HG02970 (cell line): ENCODE measurements at regions not wholly inside any gene's neighbourhood (a gene's known extent, or its start where the extent isn't known, plus 50 kb on each side); places are given as distances from the start of the nearest gene placed in this dataset.
"Not testable (repeated sequence)": the region's sequence is repeated elsewhere in the genome, so short reads cannot be mapped to it uniquely, and the experiment has no call there.

Experiments
- ATAC-seq: cut with Tn5 transposase; IDR thresholded peaks from one replicate; pipeline ENCODE4 v1.9.1; 2021; ENCODE audit warnings: mild to moderate bottlenecking, moderate library complexity, moderate number of reproducible peaks; ENCODE audit not compliant: unreplicated experiment, low FRiP score

DNA sequence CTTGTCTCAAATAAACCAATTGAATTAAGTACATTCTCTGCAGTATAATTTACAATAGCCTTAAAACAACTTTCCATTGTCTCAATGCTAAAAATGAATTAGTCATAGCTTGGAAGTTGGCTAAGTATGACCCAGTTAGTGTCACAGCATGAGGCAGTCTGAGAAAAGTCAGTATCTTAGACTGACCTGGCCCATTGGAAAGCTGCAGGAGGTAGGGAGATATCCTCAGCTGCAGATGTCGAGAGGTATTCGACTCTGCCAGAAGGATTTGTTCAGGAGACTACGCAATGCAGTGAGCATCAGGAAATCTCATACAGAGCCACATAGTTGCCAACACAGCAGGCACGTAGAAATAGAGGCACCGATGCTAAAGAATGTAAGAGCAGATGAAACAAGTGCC lies 350.9 kb upstream of the NRSN1 start:
- ATAC-seq: no peak

DNA sequence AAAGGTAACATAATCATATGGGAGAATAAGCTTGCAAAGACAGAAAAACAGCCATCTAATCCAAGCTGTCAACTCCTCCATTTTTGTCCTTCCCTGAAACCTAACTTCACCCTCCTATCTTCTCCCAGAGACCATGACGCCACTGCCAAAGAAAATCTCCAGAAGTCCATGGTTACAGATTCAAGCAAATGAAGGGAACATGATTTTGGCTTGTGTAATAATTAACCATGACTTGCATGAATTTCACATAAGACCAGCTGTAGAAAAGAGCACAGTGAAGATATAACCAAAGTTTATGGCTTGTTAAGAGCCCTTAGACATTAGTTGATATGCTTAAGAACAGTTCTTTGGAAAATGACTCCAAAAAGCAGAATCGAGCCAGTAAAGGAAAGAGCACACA lies 342.1 kb upstream of the NRSN1 start:
- no peak for ATAC-seq

GRCh38 chr6:23784301-23784919 lies 341.6 kb upstream of the NRSN1 start:
- no peak for ATAC-seq

GRCh38 chr6:23790756-23791155 lies 335.3 kb upstream of the NRSN1 start:
- ATAC-seq: no peak

DNA sequence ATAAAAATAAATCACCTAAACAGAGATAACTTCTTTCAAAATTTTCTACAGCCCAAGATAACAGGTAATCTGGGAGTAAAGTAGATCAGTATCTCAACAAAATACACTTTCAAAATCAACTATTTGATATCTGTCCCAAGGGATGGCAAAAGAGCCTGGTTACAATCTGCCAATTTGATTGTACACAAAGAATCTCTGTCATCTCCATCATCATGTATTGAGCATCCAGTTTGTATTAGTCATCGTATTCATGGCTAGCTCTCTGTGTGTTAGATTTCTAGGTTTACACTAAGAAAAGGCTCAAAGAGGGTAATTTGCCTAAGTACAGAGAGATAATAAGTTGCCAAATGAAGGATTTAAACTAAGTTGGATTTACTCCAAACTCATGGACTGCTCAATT lies 329.0 kb upstream of the NRSN1 start:
- ATAC-seq: no peak

DNA sequence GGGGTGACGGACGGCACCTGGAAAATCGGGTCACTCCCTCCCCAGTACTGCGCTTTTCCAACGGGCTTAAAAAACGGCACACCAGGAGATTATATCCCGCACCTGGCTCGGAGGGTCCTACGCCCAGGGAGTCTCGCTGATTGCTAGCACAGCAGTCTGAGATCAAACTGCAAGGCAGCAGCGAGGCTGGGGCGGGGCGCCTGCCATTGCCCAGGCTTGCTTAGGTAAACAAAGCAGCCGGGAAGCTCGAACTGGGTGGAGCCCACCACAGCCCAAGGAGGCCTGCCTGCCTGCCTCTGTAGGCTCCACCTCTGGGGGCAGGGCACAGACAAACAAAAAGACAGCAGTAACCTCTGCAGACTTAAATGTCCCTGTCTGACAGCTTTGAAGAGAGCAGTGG lies 321.7 kb upstream of the NRSN1 start:
- ATAC-seq: not testable (repeated sequence)

DNA sequence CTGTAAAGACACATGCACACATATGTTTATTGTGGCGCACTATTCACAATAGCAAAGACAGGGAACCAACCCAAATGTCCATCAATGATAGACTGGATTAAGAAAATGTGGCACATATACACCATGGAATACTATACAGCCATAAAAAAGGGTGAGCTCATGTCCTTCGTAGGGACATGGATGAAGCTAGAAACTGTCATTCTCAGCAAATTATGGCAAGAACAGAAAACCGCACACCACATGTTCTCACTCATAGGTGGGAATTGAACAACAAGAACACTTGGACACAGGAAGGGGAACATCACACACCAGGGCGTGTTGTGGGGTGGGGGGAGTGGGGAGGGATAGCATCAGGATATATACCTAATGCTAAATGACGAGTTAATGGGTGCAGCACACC lies 304.9 kb upstream of the NRSN1 start:
- ATAC-seq: not testable (repeated sequence)

DNA sequence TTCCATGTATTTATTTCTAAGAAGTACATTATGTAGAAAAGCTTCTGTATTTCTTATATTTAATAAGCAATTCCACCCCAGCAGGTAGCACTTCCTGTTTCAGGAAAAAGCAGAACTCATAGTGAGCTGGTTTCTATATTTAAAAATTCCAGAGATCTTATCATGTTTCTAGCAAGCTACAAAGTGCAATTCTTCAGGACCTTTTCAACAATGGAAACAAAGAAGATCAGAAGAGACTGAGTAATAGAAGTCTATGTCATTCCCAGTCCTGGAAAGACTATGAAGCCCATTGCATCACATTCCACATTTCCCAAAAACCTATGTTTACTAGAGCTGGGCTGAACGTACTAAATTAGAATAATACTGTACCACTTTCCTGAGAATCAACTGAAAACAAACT lies 302.6 kb upstream of the NRSN1 start:
- no peak for ATAC-seq

GRCh38 chr6:23826572-23826971 lies 299.4 kb upstream of the NRSN1 start:
- ATAC-seq: no peak

GRCh38 chr6:23828861-23829260 lies 297.2 kb upstream of the NRSN1 start:
- no peak for ATAC-seq

- no peak for ATAC-seq
Measured at GRCh38 chr6:23841116-23841515, 284.9 kb upstream of the NRSN1 start.

DNA sequence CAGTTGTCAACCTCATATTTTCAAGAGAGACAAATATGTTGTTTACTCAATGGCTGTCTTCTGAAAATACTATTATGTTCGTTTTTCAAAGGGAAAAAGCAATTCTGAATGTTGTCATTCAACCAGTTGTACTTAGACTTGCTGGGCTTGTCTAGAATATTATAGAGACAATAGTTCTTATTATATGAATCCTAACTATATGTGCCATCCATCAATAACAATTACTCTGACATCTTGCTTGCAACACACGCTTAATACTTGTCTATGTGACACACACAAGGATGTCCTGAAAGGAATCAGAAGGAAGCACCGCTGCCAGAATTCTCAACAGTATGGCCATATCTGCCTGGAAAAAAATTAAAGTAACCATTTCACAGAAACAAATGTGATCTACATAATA lies 283.3 kb upstream of the NRSN1 start:
- ATAC-seq: no peak

DNA sequence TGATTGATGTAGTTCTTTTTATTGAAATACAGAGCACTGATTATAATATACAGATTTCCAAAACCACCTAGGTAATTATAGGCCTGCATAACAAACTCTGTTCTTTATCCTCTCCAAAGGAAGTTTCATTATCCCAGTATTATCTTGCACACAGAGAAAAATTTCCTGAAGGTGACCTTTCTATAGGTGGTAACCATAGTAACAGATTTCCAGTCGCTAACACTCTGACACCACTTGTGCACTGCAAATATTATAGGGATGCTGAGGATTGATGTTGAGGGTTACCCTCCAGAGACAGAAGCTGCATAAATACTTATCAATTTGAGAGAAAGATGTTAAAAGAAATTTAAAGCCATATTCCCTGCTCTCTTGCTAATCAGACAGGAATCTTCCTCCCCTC lies 274.5 kb upstream of the NRSN1 start:
- no peak for ATAC-seq

DNA sequence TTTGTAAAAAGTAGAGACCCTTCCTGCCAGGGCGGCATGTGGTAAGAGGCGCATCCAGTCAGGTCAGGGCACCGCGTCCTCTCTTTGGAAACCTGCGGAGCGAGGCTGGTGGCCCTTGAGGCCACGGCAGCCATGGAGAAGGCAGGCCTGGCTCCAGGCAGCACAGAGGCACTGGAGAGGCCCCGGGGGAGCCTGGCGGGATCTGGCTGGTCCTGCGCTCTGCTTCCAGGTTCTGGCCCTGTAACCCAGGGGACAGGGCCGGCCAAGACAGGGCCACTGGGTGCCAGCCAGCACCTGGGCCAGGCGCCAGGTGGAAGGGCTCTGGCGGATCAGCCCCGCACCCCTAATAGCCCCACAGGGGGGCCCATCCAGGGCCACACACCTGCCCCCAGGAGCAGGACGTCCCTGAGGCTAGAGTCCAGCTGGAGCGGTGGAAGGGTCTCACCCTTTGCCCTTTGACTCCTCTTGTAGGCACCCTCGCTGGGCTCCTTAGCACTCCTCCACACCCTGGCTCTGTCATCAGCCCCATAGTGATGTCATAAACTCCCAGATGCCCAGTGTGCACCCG lies 272.4 kb upstream of the NRSN1 start:
- ATAC-seq: not testable (repeated sequence)

- ATAC-seq: not testable (repeated sequence)
Measured at GRCh38 chr6:23854154-23854553, 271.9 kb upstream of the NRSN1 start.

GRCh38 chr6:23855497-23856116 lies 270.4 kb upstream of the NRSN1 start:
- no peak for ATAC-seq

GRCh38 chr6:23870496-23870895 lies 255.5 kb upstream of the NRSN1 start:
- no peak for ATAC-seq

DNA sequence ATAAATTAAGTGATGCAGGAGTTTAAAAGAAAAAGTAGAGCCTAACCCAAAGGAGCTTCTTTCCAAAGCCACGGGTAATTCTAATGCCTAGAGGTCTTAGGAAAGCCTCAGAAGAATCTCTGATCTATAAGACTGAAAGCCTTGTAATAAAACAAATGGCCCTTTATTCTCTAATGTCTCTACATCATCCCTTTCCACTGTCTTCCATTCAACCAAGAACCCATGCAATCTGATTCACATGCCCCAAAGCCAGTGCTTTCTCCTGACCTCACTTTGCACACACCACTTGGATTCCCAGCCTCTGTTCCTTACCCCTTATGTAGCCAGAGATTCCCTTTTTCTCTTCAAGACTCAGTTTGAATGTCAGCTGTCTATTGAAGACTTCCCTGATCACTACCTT lies 252.9 kb upstream of the NRSN1 start:
- ATAC-seq: no peak

DNA sequence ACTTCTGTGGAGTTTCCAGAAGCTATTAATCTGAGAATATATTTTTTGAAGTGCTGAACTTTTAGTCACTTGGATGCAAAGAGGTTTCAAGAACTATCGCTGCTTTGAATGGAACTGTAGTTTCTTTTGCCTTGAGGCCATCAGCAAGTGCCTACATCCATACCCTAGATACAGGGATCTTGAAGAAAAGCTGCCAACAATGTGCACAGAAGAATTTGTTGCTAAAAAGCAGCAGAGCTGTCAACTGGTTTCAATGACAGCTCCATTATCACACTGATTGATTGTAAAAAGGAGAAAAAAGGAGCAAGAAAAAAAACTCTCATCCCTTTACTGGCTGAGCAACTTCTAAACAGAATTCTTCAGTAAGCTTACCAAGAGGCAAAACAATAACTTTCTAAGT lies 251.0 kb upstream of the NRSN1 start:
- ATAC-seq: no peak

DNA sequence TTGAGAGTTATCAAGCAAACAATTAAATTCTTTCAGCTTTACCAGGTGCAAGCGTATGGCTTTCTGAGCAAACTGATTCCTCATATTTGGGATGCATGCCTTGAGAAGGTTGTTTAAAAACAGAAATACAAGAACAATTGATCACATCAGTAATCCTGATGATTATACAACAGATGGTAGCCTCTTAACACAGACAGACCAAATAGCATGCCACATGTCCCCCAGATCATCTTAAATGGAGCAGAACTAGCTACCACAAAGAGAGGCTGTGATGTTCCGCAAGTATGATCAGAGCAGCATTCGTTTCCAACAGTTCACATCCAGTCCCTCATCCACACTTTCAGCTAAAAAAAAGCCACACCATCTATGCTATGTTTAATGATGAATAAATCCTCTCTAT lies 246.2 kb upstream of the NRSN1 start:
- no peak for ATAC-seq

GRCh38 chr6:23890543-23891227 lies 235.3 kb upstream of the NRSN1 start:
- ATAC-seq: no peak
